Right renal pelvis (tissue), 4 donors: ENCODE measurements at regions not wholly inside any gene's neighbourhood (a gene's known extent, or its start where the extent isn't known, plus 50 kb on each side); places are given as distances from the start of the nearest gene placed in this dataset.
A peak's percentile ranks its signal among the peaks of the same experiment; 100 is the strongest.
"Not testable (repeated sequence)": the region's sequence is repeated elsewhere in the genome, so short reads cannot be mapped to it uniquely, and the experiment has no call there.

ENCODE experiments used
- DNase-seq, 4 donors: peaks; one replicate each; pipeline ENCODE4 v3.0.0-alpha.2; 2013; ENCODE audit warnings: low read depth in 4 of 4, low spot score in 3 of 4, missing footprints in 1 of 4

- DNase-seq: no peak
Observed at GRCh38 chr1:110260194-110260593, 50.1 kb downstream of the KCNC4 start.

- no peak for DNase-seq
Observed at GRCh38 chr1:110262296-110262695, 52.2 kb downstream of the KCNC4 start.

DNA sequence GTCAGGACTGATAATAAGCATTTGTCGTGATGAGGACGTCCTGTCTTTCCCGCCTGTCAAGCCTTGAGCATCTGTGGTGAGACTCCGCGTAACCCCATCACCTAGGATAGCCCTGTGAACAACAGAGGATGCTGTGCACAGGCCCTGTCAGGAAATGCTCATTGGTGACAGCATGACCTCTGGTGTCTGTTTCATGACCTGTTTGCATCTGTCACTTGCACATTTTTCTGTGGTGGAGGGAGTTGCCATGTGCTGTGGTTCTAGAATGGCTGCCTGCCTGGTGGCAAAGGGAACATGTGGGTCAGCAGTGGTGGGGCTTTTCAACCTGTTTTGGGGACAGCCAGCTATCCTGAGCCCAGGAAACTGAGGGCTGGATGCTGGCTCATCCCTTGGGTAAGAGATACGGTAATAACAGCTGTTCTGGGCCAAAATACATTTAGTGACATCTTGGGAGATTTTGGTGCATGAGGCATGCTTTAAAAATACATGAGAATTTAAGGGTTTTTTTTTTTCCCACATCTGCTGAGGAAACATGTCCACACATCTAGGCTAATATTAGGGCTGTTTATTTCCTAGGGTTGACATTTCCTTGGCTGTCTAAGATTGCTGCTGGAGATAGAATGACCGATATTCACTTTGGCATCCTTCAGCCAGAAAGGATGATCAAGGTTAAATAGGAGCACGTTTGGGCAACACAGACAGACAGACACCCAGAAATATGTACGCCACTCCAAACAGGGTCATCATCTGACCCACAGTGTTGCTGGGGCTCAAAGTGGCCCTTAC, 52.9 kb downstream of the KCNC4 start:
- peak in 1 of 4 donors; percentile 4 for DNase-seq

GRCh38 chr1:110264430-110264829, 54.3 kb downstream of the KCNC4 start:
- DNase-seq: no peak

DNA sequence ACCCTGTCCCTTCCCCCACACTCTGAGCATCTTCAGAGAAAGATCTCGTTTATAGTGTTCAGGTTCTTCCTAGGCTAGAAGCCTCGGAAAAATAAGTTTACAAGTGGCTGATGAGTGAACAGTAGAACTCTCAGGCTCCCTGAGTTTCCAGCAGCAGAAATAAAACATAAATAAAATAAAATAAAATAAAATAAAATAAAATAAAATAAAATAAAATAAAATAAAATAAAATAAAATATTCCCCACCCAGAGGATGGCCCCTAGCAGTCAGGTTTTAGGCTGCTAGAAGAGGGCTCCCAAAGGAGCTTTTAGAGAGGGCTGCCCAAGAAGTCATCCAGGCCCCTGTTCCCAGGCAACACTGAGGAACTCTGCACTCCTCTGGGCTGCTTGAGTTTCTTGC, 55.1 kb downstream of the KCNC4 start:
- no peak for DNase-seq

DNA sequence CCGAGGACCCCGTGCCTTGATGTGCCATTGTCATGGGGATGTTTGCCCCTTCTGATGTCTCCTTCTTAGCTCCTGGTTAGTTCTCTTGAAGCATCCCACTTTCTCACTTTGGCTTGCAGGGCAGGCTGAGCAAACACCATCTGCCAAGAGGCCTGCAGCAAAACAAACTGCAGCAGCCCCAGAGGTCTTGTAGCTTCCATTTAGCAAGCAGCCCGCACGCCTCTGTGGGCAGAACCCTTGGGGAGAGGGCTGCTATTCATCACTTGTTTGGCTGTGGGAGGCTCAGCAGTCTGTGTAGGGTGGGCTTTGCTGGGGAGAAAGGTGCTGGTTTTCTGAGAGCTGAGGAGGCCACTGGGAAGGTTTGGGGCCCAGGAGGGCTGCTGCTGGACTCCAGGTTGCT, 56.7 kb downstream of the KCNC4 start:
- no peak for DNase-seq

DNA sequence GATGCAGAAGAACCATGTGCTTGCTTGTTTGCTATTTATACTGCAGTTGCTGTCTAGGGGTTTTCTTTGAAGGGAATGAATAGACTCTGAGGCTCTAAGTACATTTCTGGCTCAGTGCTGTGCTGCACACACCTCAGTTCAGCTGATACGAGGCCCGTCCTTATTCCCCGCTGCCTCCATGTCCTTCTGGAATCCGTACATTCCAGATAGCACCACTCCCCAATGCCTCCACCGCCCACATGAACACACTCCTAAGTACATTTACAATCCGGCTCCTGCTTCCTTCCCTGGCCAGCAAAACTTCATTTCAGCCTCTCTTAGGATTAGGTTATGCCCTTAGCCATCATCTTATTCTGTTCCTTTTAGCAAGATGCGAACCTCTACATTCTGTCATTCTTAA, 57.1 kb downstream of the KCNC4 start:
- no peak for DNase-seq

- DNase-seq: no peak
Observed at GRCh38 chr1:110272045-110272444, 61.9 kb downstream of the KCNC4 start.

- not testable (repeated sequence) for DNase-seq
Observed at GRCh38 chr1:110273832-110274231, 63.7 kb downstream of the KCNC4 start.

GRCh38 chr1:110280126-110280525, 59.1 kb upstream of the RBM15 start:
- DNase-seq: no peak

DNA sequence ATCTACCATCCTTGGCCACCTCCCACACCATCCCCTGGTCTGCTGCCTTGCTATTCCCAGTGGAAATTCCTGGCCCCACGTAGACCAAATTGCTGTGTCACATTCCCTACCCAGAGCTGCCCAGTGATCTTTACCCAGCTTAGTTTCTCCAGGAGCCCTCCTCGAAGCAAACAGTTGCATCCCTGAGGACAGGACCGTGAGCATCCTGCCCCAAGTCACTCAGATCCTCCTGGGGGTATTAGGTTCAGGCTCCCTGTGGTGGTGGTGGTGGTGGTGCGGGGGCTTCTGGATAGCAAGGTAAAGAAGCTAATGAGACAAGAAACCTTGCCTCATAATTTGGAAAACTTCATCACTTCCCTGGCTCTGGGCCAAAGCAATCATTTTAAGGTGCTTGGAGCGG, 58.4 kb upstream of the RBM15 start:
- no peak for DNase-seq

GRCh38 chr1:110281363-110282290, 57.5 kb upstream of the RBM15 start:
- no peak for DNase-seq

DNA sequence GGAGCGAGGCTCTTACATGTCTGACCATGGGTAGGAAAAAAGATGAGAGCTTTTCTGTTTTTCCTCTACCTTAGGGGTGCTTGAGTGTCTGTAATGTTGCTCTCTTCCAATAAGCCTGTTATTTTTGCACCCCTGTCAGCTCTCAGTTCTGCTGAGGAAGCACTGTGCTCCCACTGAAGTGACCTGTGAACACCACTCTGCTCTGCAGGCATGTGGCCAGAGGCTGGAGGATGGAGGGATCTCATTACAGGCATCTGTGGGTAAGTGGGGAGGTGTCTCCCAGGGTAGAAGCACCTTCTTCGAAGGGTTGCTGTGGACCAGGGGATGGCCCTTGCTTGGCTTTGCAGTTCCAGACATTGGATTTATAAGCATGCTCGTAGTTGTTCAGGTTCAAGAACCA, 56.8 kb upstream of the RBM15 start:
- no peak for DNase-seq

- DNase-seq: no peak
Observed at GRCh38 chr1:110283677-110284076, 55.5 kb upstream of the RBM15 start.

DNA sequence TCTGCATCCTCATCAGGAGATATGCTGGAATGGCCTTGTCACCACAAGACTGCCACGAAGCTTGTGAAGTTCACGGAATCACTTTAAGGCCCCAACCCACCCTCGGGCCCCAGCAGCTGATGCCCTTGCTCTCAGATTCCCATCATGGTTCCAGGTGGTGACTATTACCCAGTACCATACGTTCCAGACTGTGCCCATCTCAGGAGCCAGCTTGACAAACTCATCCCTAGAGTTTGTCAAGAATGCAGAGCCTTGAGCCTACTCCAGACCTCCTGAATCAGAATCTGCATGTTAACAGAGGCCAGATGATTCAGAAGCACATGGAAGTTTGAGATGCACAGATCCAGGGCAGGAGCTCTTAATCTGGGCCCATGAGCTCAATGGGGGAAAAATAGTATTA, 53.9 kb upstream of the RBM15 start:
- no peak for DNase-seq

DNA sequence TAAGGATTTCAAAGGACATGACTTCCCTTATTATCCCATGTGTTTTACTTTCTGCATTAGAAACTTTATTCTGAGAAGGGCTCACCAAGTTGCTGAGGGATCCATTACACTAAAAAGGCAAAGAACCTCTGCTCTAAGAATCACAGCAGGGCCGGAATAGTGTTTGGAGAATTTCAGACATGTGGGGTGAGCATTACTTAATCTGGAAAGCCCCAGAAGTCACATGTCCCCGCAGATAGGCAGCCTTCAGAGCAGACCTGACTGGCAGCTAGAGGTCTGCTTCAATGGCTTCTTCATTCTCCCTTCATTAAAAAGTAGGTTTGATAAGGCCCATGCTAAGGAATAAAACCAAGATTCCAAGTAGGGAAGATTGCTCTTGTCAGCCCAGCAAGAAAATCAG, 52.6 kb upstream of the RBM15 start:
- no peak for DNase-seq

GRCh38 chr1:110288111-110288510, 51.1 kb upstream of the RBM15 start:
- no peak for DNase-seq
